ENCODE measurements at regions not wholly inside any gene's neighbourhood (a gene's known extent, or its start where the extent isn't known, plus 50 kb on each side); places are given as distances from the start of the nearest gene placed in this dataset.
A peak's percentile ranks its signal among the peaks of the same experiment; 100 is the strongest.

DNA sequence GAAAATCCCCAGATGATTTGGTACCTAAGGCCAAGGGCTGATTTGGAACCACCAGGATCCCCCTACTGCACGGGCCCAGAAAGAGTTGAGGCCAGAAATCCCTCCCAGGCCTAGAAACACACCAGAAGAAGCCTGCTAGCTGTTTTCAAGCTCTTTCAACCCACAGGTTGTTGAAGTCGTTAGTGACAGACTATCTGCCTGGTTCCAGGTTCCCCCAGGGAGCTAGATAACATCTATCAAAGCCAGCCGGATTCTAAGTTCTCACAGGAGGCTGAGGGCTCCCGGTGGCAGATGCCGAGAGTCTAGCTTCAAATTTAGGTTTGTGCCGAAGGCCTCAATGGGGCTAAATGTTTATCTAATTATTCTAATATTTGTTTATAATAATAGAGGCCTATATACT, 132.0 kb upstream of the ATP6AP2 start:
- TF ChIP-seq POLR2A (IDR thresholded peaks at IDR 0.05): no peak
- TF ChIP-seq, protein P1, sequence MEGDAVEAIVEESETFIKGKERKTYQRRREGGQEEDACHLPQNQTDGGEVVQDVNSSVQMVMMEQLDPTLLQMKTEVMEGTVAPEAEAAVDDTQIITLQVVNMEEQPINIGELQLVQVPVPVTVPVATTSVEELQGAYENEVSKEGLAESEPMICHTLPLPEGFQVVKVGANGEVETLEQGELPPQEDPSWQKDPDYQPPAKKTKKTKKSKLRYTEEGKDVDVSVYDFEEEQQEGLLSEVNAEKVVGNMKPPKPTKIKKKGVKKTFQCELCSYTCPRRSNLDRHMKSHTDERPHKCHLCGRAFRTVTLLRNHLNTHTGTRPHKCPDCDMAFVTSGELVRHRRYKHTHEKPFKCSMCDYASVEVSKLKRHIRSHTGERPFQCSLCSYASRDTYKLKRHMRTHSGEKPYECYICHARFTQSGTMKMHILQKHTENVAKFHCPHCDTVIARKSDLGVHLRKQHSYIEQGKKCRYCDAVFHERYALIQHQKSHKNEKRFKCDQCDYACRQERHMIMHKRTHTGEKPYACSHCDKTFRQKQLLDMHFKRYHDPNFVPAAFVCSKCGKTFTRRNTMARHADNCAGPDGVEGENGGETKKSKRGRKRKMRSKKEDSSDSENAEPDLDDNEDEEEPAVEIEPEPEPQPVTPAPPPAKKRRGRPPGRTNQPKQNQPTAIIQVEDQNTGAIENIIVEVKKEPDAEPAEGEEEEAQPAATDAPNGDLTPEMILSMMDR (IDR thresholded peaks at IDR 0.05): no peak
- DNase-seq (ENCODE audit: low spot score in 2 of 2): no peak
- intact Hi-C loops (cut with DNase I; ENCODE audit: low total_unique reads): no loop called here
- no peak overlapping the region for H3K4me3 ChIP-seq (ENCODE audit: low read depth, poor library complexity, severe bottlenecking)
- WGBS, 2 donors: 43 to 63% methylated on average over 5 to 6 of the region's 6 CpGs

- 25 to 47% methylated on average over 6 of the region's 6 CpGs for WGBS, 2 donors
- intact Hi-C loops (cut with DNase I; ENCODE audit: low total_unique reads): no loop called here
- DNase-seq (ENCODE audit: low spot score in 2 of 2): no peak
- TF ChIP-seq POLR2A (IDR thresholded peaks at IDR 0.05): no peak
- TF ChIP-seq, protein P1 (IDR thresholded peaks at IDR 0.05): no peak
- no peak overlapping the region for H3K4me3 ChIP-seq (ENCODE audit: low read depth, poor library complexity, severe bottlenecking)
Observed at GRCh38 chrX:40446921-40447320, 133.8 kb upstream of the ATP6AP2 start.

DNA sequence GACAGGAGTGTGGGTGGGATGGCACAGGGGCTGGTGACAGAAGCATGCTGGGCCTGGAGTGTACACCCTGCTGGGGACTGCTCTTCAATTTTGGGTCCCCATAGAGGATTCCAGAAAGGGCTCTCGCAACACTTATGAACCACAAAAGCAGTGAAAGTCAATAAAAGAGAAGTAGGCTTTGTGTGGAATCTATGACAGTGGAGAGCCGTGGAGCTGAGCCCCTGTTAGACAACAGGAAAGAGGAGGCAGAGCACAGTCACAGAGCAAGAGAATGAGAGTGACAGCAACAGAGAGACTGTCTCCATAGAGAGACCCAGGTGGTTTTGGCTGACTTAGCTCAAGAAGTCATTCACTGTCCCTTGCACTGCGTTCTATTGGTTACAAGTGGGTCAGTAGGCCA, 135.1 kb upstream of the ATP6AP2 start:
- H3K4me3 ChIP-seq (ENCODE audit: low read depth, poor library complexity, severe bottlenecking): no peak overlapping the region
- DNase-seq (ENCODE audit: low spot score in 2 of 2): peak in 1 of 2 donors; percentile 43
- WGBS, 2 donors: 86 to 98% methylated on average over 3 of the region's 3 CpGs
- intact Hi-C loops (cut with DNase I; ENCODE audit: low total_unique reads): no loop called here
- TF ChIP-seq POLR2A (IDR thresholded peaks at IDR 0.05): no peak
- TF ChIP-seq, protein P1 (IDR thresholded peaks at IDR 0.05): no peak

- intact Hi-C loops (cut with DNase I; ENCODE audit: low total_unique reads): no loop called here
- DNase-seq (ENCODE audit: low spot score in 2 of 2): no peak
- 64 to 66% methylated on average over 10 to 12 of the region's 12 CpGs for WGBS, 2 donors
- no peak for TF ChIP-seq POLR2A (IDR thresholded peaks at IDR 0.05)
- TF ChIP-seq, protein P1 (IDR thresholded peaks at IDR 0.05): no peak
- H3K4me3 ChIP-seq (ENCODE audit: low read depth, poor library complexity, severe bottlenecking): no peak overlapping the region
Observed at GRCh38 chrX:40444798-40445496, 135.8 kb upstream of the ATP6AP2 start.

GRCh38 chrX:40444133-40444532, 136.6 kb upstream of the ATP6AP2 start:
- no peak for TF ChIP-seq POLR2A (IDR thresholded peaks at IDR 0.05)
- TF ChIP-seq, protein P1 (IDR thresholded peaks at IDR 0.05): no peak
- intact Hi-C loops (cut with DNase I; ENCODE audit: low total_unique reads): no loop called here
- WGBS, 2 donors: 62 to 85% methylated on average over 2 of the region's 2 CpGs
- no peak overlapping the region for H3K4me3 ChIP-seq (ENCODE audit: low read depth, poor library complexity, severe bottlenecking)
- no peak for DNase-seq (ENCODE audit: low spot score in 2 of 2)

DNA sequence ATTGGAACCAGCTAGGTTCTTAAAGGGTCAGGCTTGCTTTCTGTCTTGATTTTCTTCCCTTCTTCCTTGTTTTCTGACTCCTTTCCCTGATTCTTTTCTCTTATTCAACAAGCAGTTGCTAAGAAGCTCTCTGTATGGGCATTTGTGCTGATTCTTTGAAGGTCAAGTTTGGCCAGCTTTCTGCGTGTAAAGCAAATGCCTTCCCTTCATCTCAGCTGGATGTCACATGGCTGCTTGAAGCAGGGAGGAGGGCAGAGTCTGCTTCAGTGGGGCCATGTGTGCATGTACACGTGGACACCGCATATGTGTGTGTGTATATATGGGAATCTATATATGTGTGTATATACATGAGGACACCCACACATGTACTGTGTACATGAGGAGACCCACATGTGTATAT, 139.9 kb upstream of the ATP6AP2 start:
- TF ChIP-seq, protein P1 (IDR thresholded peaks at IDR 0.05): no peak
- TF ChIP-seq POLR2A (IDR thresholded peaks at IDR 0.05): no peak
- intact Hi-C loops (cut with DNase I; ENCODE audit: low total_unique reads): no loop called here
- no peak for DNase-seq (ENCODE audit: low spot score in 2 of 2)
- 80 to 87% methylated on average over 1 to 3 of the region's 3 CpGs for WGBS, 2 donors
- no peak overlapping the region for H3K4me3 ChIP-seq (ENCODE audit: low read depth, poor library complexity, severe bottlenecking)
